ENCODE measurements at regions not wholly inside any gene's neighbourhood (a gene's known extent, or its start where the extent isn't known, plus 50 kb on each side); places are given as distances from the start of the nearest gene placed in this dataset.

DNA sequence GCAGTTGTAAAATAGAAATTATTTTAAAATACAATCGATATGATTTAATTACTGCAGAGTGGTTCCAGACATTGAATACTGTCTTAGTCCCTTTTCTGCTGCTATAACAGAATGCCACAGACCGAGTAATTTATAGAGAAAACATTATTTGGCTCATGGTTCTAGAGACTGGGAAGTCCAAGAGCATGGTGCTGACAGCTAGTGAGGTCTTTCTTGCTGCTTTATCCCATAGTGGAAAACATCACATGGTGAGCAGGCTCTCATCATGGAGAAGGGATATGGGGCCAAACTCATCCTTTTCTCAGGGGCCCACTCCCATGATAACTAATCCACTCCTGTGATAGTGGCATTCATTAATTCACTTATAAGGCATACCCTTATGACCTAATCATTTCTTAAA is 120.0 kb upstream of the TBL1XR1 start:
- TF ChIP-seq FOXP2 (optimal IDR thresholded peaks at IDR 0.05; ENCODE audit: borderline replicate concordance, extremely low read depth, extremely low read length, insufficient read depth) (no peak), POLR2AphosphoS5 (IDR thresholded peaks at IDR 0.05; ENCODE audit: low read depth, low read length) (no peak), TAF1 (IDR thresholded peaks at IDR 0.05; ENCODE audit: borderline replicate concordance, insufficient read depth, low read length) (no peak), SIN3A (IDR thresholded peaks at IDR 0.05; ENCODE audit: borderline replicate concordance, insufficient read depth, low read length) (no peak)
- TF ChIP-seq, protein P1, sequence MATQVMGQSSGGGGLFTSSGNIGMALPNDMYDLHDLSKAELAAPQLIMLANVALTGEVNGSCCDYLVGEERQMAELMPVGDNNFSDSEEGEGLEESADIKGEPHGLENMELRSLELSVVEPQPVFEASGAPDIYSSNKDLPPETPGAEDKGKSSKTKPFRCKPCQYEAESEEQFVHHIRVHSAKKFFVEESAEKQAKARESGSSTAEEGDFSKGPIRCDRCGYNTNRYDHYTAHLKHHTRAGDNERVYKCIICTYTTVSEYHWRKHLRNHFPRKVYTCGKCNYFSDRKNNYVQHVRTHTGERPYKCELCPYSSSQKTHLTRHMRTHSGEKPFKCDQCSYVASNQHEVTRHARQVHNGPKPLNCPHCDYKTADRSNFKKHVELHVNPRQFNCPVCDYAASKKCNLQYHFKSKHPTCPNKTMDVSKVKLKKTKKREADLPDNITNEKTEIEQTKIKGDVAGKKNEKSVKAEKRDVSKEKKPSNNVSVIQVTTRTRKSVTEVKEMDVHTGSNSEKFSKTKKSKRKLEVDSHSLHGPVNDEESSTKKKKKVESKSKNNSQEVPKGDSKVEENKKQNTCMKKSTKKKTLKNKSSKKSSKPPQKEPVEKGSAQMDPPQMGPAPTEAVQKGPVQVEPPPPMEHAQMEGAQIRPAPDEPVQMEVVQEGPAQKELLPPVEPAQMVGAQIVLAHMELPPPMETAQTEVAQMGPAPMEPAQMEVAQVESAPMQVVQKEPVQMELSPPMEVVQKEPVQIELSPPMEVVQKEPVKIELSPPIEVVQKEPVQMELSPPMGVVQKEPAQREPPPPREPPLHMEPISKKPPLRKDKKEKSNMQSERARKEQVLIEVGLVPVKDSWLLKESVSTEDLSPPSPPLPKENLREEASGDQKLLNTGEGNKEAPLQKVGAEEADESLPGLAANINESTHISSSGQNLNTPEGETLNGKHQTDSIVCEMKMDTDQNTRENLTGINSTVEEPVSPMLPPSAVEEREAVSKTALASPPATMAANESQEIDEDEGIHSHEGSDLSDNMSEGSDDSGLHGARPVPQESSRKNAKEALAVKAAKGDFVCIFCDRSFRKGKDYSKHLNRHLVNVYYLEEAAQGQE (IDR thresholded peaks at IDR 0.05; ENCODE audit: insufficient read depth in 1 of 2, low read depth in 2 of 2, low read length in 2 of 2): no peak

DNA sequence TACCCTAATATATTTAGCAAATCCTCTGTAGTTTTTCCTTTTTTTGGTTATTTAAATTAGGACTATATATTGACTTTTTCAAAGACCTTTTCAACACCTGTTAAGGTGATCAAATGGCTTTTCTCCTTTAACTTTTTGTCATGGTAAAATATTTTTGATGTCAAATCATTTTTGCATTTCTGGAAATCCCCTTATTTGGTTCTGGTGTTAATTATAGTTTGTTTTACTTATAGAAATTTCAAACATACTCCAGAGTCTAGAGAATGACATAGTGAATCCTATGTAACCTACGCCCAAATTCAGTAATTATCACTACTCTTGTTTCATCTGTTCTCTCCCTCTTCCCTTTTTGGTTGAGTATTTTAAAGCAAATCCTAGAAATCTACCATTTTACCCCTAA is 121.3 kb upstream of the TBL1XR1 start:
- TF ChIP-seq FOXP2 (optimal IDR thresholded peaks at IDR 0.05; ENCODE audit: borderline replicate concordance, extremely low read depth, extremely low read length, insufficient read depth) (no peak), POLR2AphosphoS5 (IDR thresholded peaks at IDR 0.05; ENCODE audit: low read depth, low read length) (no peak), TAF1 (IDR thresholded peaks at IDR 0.05; ENCODE audit: borderline replicate concordance, insufficient read depth, low read length) (no peak), SIN3A (IDR thresholded peaks at IDR 0.05; ENCODE audit: borderline replicate concordance, insufficient read depth, low read length) (no peak)
- TF ChIP-seq, protein P1 (IDR thresholded peaks at IDR 0.05; ENCODE audit: insufficient read depth in 1 of 2, low read depth in 2 of 2, low read length in 2 of 2): no peak

DNA sequence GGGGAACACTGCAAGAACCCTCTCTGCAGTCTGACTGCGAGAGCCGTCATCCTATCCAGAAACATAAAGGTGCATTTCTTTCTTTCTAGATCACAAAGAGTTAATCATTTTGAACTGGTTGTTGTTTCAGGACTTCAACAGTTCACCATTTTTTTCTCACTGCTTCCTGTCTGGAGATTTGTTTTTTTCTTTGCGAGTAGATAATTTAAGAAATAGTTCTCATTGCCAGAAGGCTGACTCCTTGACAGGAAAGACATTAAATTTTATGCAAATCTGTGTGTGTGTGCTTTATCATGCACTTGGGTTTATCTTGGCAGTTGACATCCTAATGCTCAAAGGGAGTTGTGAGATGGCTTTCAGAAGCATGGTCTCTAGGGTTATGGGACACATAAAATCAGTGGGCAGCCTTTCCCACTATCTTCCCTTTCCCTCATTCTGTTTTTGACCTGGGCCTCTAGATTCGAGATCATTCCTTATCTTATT is 123.5 kb upstream of the TBL1XR1 start:
- no peak for TF ChIP-seq TAF1 (IDR thresholded peaks at IDR 0.05; ENCODE audit: borderline replicate concordance, insufficient read depth, low read length)
- TF ChIP-seq FOXP2 (optimal IDR thresholded peaks at IDR 0.05; ENCODE audit: borderline replicate concordance, extremely low read depth, extremely low read length, insufficient read depth): no peak
- no peak for TF ChIP-seq POLR2AphosphoS5 (IDR thresholded peaks at IDR 0.05; ENCODE audit: low read depth, low read length)
- TF ChIP-seq, protein P1 (IDR thresholded peaks at IDR 0.05; ENCODE audit: insufficient read depth in 1 of 2, low read depth in 2 of 2, low read length in 2 of 2): no peak
- TF ChIP-seq SIN3A (IDR thresholded peaks at IDR 0.05; ENCODE audit: borderline replicate concordance, insufficient read depth, low read length): no peak

DNA sequence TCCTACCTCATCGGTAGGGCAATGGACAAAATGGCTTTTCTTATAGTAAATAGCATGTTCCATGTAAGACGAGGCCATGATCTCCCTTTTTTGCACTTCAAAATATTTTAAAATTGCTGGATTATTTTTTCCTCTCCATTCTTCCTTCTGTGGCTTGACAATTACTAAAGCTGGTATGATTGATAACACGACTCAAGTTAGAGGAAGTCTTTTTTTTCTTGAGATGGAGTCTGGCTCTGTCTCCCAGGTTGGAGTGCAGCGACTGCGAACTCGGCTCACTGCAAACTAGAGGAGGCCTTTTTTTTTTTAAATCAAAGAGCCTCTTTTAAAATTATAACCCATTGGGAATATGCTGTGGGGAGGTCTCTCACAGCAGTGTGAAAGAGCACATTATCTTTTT is 124.5 kb upstream of the TBL1XR1 start:
- TF ChIP-seq TAF1 (IDR thresholded peaks at IDR 0.05; ENCODE audit: borderline replicate concordance, insufficient read depth, low read length) (no peak), SIN3A (IDR thresholded peaks at IDR 0.05; ENCODE audit: borderline replicate concordance, insufficient read depth, low read length) (no peak), FOXP2 (optimal IDR thresholded peaks at IDR 0.05; ENCODE audit: borderline replicate concordance, extremely low read depth, extremely low read length, insufficient read depth) (no peak), POLR2AphosphoS5 (IDR thresholded peaks at IDR 0.05; ENCODE audit: low read depth, low read length) (no peak)
- TF ChIP-seq, protein P1 (IDR thresholded peaks at IDR 0.05; ENCODE audit: insufficient read depth in 1 of 2, low read depth in 2 of 2, low read length in 2 of 2): no peak

DNA sequence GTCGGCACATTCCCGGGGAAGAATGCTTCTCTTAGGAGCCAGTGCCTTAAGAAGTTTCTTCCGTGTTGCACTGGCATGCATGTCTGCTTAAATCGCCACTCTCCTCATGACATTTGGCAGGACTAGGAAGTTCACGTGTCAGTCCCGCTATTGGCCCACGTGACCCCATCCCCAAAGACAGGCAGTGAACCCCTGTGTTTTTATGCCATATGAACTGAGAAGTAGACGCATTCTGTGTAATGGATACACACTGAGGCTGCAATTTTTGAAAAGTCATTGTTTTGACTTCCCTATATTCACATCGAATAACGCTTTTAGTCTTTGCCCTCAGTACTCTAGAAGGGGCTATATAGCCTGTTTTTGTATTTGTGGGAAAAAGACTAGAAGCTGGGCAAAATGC is 125.6 kb upstream of the TBL1XR1 start:
- TF ChIP-seq POLR2AphosphoS5 (IDR thresholded peaks at IDR 0.05; ENCODE audit: low read depth, low read length) (no peak), TAF1 (IDR thresholded peaks at IDR 0.05; ENCODE audit: borderline replicate concordance, insufficient read depth, low read length) (no peak)
